VCaP (cell line): ENCODE measurements at regions not wholly inside any gene's neighbourhood (a gene's known extent, or its start where the extent isn't known, plus 50 kb on each side); places are given as distances from the start of the nearest gene placed in this dataset.

Experiments
- H3K27ac ChIP-seq: fragments of 450-650 bp; 2 replicates; pipeline ENCODE4 v1.5.1; 2017
- CTCF ChIP-seq: fragments of 450-650 bp; conservative IDR thresholded peaks from 2 replicates; pipeline ENCODE4 v1.5.1; 2017; ENCODE audit warnings: mild to moderate bottlenecking, moderate library complexity

DNA sequence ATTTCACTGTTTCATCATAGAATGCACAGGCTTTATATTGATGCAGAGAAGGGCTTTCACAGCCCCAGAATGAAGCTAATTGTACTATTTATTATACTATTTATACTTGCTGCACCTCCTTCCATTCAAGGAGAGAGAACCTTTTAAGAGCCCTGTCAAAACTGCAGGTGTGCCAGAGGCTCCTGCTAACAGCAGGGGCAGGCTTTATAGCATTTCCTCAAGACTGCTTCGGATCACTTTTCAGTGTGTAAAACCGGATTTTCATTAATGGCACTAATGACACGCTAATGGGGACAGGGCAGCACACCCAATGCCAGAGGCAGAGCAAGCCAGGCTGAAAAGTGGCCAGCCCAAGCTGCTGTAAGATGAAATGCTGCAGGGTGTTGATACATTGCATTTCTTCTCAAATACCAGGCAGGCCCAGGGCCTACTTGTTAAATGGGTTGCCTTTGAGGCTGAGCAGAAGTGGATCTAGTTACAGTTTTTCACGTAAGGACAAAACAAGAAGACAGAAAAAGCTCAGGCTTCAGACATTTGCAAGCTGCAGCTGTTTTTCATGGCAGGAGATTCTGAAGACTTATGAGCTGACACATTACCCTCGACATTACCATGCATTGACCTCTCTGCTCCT is 487.7 kb upstream of the BTBD3 start:
- TF ChIP-seq CTCF, result no peak
- H3K27ac ChIP-seq, result no peak overlapping the region

GRCh38 chr20:11430652-11431051 is 487.0 kb upstream of the BTBD3 start:
- TF ChIP-seq CTCF, result no peak
- no peak overlapping the region for H3K27ac ChIP-seq

- no peak overlapping the region for H3K27ac ChIP-seq
- no peak for TF ChIP-seq CTCF
Observed at GRCh38 chr20:11431621-11432020, 486.1 kb upstream of the BTBD3 start.

GRCh38 chr20:11432407-11432806 is 485.3 kb upstream of the BTBD3 start:
- no peak overlapping the region for H3K27ac ChIP-seq
- no peak for TF ChIP-seq CTCF

GRCh38 chr20:11436113-11436905 is 481.4 kb upstream of the BTBD3 start:
- TF ChIP-seq CTCF, result no peak
- H3K27ac ChIP-seq, result no peak overlapping the region

GRCh38 chr20:11437090-11437489 is 480.6 kb upstream of the BTBD3 start:
- H3K27ac ChIP-seq, result no peak overlapping the region
- TF ChIP-seq CTCF, result no peak

- no peak overlapping the region for H3K27ac ChIP-seq
- TF ChIP-seq CTCF, result no peak
Observed at GRCh38 chr20:11437611-11438380, 479.9 kb upstream of the BTBD3 start.
